NT2/D1 (cell line): ENCODE measurements at regions not wholly inside any gene's neighbourhood (a gene's known extent, or its start where the extent isn't known, plus 50 kb on each side); places are given as distances from the start of the nearest gene placed in this dataset.

ENCODE experiments used
- SUZ12 ChIP-seq: IDR thresholded peaks from 2 replicates; pipeline ENCODE4 v1.6.1; 2011; ENCODE audit not compliant: insufficient read length, insufficient read depth; ENCODE audit errors: extremely low read depth
- YY1 ChIP-seq: IDR thresholded peaks from 2 replicates; pipeline ENCODE4 v1.6.1; 2011; ENCODE audit not compliant: insufficient read length, insufficient read depth
- ZNF274 ChIP-seq: IDR thresholded peaks from 2 replicates; pipeline ENCODE4 v1.6.1; 2011; ENCODE audit warnings: mild to moderate bottlenecking, low read depth, low read length

DNA sequence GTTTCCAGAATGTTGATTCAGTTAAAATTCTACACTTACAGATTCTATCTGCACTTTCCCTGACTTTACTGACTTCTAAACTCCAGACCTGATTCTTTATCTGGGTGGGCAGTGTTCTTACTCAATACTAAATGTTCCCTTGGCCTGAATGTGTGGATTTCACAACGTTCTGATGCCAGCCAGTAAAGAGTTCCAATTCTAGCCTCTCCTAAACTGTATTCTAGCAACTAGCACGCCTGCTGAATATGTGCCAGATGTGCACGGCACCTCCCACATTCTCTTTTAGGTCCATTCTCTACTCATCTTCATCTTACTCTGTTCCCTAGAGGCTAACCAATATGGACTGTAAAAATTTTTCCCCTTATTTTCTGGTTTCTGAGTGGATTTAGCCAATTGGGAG lies 479.5 kb upstream of the AGTR1 start:
- TF ChIP-seq YY1 (no peak), ZNF274 (no peak), SUZ12 (no peak)
